Activated T-cell treated with anti-CD3 and anti-CD28 coated beads, Interleukin-2, amount 50 U/mL, for 1 hour (primary cell): ENCODE measurements at regions not wholly inside any gene's neighbourhood (a gene's known extent, or its start where the extent isn't known, plus 50 kb on each side); places are given as distances from the start of the nearest gene placed in this dataset.

Experiments
- DNase-seq: peaks from one replicate; pipeline ENCODE4 v3.0.0-alpha.2; 2020

DNA sequence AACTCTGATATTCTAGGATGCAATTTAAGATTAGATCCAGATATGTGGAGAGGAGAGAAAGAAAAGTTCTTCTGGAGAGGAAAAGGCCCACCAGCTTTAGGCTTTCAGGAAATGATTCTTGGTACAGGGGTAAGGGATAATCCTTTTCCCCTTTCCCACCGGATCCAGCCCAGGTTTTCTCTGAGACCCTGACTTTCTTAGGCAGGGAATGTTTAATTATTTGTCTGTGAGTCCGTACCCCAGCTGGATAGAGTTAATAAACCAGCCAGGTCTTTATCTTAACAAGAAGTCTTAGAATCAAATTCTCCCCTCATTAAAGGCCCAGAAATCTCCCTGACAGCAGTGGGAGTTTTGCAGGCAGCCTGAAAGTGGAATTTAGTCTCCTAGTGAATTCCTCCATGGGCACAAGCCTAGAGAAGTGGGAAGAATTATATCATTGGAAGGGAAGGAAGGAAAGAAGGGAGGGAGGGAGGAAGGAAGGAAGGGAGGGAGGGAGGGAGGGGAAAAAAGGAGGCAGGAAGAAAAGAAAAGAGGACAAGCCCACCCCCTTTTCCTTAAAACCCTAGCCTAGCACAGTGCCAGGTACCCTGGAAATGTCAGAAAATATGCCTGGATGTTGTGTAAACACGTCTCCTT is 189.0 kb downstream of the PLPP3 start:
- no peak for DNase-seq

DNA sequence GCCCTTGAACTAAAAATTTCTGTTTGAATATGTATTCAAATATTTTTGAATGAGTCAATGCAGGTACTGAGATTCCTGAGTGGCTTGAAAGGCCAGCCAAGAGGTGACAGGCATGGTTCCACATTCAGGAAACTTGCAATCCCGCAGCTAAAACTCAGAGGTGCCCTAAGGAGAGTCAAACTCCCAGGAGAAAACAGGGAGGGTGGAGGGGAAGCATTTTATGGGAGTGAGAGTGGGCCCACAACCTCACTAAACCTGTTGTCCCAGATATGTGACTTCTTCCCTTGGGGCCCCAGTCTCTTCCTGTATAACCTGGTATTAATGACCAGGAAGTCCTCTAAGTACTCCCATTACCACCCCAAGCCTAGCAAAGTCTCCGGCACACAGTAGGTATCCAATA is 189.6 kb downstream of the PLPP3 start:
- no peak for DNase-seq

DNA sequence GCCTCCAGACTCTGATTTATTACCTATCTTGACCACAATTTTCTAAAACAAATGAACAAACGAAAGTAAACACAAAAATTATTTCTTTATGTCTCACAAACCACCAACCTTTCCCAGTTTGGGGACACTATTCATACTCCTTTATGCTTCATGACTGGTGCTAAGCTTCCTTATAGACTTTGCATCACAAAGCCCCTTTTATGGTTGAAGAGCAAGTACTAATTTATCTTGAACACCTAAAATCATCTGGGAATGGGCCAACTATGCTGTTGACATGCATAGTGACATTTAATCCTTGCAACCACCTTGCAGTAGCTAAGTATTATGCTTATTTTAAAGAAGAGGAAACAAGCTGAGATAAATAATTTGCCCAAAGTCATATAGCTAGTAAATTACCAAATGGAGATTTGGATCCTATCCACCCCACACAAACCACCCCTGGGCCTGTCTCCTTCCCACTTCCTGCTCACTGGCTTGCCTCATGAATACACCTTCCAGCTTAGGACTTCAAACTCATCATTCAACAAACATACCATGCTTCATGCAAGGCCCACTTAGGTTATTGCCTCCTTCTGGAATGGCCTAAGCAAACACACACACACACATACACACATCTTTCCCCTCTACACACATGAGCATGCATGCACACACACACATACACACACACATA is 192.2 kb downstream of the PLPP3 start:
- DNase-seq = no peak

DNA sequence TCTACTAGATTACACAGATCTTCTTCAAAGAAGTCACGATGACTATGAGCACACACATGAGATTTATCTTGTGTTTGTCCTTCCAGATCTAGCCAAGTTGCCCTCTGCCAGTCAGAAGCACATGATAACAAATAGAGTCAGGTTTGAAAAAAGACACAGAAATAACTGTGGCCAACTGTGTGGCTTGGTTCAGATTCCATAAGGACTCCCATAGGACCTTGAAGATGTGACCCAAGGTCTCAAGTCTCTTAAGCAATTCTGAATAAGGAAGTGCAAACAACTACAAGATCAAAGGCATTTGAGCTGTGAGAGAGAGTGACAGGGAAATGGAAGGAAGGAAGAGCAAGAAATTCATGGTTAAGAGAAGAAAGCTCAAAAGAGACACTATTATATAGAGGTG is 194.0 kb downstream of the PLPP3 start:
- DNase-seq = no peak

DNA sequence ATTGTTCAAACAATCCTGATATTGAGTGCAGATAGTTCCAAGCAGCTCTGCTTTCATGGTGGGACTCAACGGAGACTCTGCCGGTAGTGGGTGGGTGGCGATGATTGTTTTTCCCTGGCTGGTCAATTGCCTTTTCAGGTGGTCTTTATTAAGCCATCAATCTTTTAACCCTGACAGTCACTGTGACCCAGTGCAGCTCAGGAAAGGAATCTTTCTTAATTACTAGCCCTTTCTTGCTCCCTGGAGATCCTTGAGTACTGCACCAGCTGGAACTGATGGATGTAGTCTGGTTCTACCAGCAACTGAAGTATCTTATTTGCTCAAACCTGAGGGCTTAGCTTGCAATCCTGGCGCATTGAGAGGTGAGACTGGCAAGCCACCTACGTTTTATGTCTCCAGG is 196.4 kb downstream of the PLPP3 start:
- DNase-seq = no peak

DNA sequence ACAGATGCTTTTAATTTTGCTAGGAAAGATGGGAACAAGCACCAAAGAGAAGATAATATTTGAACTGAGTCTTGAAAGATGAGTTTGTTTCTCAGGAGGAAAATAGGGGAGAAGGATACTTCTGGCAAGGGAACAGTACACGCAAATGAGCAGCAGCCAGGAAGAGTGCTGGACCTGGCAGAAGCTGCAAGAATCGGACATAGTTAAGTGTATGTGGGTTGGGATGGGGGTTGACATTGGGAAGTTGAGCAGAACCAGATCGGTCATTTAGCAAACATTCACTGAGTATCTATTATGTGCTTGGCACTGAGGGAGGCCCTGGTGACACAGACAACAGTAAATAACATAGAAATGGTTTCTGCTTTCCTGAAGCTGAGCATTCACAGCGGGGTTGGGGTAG is 198.8 kb downstream of the PLPP3 start:
- DNase-seq = no peak

DNA sequence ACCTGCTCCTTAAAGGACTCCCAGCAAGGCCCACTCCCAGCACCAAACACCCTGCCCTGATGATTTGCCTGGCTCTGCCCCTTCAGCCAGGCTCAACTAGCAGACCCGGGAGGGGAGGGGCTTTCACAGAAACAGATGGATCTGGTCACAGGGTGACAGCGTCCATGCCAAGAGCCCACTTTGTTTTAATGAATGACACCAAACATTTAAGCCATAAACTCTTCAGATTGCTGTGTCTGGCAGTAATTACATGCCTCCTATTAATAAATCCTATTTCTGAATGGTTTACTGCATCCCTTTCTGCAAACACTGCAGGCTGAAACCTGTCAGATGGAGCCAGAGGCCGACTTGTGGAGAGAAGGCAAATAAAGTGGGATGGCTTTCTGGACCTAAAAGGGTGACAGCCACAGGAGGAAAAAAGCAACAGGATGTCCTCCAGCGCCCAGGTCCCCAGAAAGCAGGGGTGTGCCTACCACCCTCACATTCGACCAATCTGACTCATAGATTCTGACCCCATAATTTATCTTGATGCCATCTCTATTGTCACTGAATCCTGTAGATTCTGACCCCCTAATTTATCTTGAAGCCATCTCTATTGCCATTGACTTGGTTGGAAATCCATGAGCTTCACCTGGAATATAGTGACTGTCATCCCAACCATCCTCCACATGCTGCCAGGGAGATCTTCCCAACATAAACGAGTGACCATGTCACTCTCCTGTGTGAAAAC is 200.9 kb downstream of the PLPP3 start:
- DNase-seq = no peak

DNA sequence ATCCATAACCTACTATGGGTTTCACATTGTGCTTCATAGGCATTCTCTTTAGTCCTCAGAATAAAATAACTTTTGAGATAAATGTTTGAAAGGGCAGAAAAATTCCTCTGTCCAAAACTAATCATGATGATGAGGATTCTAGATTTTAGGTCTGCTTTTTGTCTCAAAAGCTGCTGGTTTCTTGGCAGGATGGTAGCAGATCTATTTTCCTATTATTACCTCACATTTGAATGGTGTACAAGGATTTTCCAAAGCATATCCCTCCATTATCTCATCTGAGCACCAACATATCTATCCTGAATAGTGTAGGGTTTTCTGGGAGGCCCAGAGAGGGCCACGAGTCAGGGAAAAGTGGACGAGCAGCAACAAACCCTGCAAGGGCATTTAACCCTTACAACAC is 201.9 kb downstream of the PLPP3 start:
- DNase-seq = no peak

DNA sequence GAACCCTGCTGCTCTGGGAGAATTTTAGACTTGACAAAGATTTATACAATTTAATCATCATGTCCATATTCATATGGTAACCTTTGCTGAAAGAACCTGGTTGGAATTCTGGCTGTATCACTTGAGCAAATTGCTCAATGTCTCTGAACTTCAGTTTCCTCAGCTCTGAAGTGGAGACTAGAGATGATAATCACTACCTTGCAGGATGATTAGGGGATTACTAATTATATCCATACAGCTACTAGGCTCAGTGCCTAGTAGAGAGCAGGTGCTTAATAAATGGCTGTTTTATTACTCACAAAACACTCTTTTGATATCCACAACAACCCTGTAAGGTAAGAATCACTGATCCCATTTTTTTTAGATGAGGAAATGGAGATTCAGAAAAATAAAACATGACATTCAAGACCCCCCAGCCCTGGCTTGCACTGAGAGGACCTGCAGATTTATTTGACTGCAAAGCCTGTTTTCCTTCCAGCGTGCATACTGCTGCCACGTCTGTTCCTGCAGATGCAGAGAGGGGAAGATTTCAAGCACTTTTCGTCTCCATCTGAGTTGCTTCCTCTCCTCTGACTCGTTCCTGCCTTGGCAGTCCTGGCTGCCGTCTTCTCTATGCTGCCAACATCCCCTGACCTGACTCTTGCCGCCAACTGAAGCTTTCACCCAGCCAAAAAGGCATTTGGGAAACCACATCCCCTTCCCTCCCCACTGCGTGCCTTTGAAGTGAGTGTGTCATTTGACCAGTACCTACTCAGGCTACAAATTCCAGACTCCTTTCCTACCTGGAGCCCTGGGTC is 203.0 kb downstream of the PLPP3 start:
- no peak for DNase-seq

DNA sequence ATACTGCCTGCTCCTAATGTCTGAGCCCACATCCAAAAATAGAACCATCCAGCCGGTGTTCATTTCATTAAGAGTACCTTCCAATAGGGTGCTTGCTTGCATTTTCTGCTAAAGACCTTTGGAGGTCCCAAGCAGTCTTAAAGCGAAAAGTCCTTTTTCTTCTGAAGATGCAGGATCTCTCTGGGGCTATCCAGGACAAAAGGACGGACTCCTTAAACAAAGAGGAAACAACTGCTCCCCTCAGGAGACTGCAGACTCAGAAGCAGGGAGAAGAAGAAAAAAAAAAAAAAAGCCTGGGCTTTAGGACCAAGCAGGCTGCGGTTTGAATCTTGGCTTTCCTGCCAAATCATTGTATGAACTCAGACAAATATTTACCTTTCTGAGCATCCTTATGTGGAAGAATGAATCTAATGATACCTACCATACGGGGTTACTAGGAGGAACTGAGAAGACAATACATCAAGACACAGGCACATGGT is 204.0 kb downstream of the PLPP3 start:
- no peak for DNase-seq

DNA sequence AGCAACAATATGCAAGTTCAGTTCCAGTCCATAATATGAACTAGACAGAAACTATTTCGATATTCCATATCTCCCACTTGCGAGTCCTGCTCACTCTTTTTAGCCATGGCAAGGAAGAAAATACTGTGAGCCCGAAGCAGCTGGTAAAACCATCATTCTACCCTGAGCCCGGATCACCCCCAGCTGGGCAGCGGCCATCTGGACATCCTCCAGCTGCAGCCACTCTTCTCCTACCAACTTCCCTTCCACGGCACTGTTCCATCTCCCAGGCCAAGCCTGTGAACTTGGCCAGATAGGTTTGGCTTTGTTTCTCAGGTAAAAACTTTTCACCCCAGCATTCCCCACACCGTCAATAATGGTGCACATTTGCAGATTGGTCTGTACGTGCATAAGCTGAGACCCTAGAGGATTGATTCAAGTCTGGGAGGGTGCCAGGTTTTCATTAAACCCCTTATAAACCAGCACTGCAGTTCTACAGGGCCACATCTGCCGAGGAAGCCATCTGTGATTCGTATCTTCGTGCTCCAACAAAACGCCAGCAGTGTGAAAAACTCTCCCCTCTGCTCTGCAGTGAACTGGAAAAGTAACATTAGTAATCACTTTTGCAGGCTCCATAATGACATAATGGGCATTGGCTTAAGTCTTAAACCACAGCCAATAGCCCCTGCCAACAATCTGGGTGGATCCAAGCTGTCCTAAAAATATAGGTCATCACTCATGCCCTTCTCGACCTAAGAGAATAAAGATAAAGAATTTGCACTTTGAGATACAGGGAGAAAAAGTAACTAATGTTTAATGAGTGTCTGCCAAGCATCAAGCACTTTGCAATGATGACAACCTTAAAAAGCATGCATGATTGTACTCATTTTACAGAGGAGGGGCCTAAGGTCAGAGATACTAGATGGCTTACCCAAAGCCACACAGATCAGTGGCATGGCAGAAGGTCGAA is 205.1 kb downstream of the PLPP3 start:
- no peak for DNase-seq

DNA sequence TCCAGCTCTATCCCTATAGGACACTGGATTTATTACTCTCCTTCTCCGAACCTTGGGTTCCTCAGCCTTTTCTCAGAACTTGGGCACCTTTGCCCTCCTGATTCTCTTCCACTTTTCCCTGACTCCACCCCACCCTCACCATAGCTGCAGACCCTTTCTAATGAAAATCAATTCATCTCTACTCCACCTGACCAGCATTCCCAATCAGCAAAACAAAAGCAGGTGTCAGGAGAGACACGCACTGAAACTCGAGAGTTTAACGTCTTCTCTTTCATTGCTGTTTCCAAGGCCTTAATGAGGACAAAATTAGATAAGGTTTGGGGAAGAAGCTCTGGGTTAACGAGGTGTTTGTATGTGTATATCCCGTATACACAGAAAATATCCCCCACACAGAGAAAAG is 208.8 kb downstream of the PLPP3 start:
- no peak for DNase-seq

DNA sequence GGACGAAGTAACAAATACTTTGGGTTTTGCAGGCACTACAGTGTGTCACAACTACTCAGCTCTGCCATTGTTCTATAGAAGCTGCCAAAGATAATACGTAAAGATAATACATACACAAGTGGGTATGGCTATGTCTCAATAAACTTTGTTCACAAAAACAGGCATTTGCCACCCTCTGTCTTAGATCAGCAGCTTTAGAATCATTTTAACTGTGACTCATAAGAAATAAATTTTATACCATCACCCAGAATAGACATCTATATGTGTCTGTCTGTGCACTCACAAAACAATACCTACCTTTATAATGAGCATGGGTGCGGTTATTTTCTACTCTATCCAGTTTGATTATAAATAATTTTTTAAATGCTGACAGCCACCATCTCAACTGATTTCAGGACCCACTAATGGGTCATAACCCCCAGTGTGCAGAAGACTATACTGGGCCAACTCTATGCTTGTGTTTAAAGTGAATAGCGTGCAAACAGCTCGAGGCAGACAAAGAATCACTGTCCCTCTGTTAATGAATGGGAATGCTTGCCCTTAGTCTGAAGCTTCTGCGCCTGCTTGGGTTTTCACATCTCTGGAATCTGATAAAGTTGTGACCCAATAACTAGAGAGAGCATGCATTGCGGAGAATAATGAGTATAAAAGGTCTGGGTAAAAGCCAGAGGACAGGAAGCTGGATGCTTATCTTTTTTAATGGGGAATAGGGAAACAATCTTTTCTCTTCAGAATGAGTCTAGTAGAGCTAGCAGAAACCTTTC is 216.2 kb downstream of the PLPP3 start:
- DNase-seq = no peak

DNA sequence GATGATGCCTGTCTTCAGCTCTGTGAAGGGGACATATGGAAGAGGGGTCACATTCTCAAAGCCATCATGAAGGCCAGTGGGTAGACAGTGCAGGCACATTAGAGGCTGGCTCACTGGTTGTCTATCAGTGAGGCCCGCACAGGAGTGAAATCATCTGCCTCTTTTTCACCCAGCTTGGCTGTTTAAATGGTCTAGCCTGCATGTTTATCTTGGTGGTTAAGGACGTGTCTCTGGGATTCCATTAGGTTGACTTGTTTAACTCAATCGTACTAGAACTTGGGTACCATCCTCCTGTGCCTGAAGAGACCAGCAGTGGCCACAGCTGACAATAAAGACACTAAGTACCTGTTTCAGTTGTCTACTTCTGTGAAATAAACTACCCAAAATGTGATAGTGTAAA is 219.3 kb downstream of the PLPP3 start:
- DNase-seq = no peak

DNA sequence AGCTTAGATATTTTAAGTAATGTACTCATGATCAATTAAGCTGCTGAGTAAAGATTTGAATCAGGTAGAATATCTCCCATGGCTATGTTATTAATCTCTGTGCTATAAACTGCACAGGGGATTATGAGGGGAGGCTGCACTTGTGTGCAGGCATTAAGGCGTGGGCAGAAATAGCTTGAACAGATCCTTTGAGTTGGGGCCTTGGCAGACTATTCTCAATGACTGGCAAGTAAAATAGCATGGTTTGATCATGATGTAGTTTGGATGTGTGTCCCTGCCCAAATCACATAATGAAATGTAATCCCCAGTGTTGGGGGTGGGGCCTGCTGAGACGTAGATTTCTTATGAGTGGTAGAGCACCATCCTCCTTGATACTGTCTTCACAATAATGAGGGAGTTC is 220.3 kb downstream of the PLPP3 start:
- DNase-seq = no peak

DNA sequence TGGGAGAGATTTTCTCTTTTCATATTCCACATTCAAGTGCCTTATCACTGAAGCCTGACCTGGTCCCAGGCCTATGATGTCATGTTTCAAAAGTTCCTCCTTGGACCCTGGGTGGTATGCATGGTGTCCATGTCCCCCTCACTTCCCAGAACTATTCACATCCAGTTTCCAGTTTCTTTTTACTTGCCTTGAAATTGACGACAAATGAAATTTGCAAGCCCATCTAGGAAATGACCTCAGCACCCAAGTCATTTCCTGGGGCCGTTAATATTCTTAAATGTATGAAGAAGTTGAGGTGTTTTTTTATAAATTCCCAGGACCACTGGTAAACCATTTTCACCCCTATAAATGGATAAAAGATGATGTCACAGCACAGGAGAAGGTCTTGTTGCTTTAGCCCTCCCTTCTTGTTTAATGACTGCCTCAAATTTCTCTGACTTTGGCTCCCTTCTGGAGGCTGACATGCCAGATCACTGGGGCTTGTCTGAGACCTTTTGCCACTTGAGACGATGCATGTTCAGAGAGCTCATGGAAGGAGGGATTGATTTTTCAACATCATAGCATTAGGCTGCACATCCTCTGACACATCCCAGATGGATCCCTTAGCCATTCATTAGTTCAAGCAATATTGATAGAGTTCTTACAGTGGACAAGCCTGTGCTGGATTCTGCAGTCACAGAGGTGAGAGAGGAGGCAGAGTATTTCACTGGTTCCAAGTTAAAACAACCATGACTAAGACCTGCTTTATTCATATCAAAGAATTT is 221.3 kb downstream of the PLPP3 start:
- no peak for DNase-seq

DNA sequence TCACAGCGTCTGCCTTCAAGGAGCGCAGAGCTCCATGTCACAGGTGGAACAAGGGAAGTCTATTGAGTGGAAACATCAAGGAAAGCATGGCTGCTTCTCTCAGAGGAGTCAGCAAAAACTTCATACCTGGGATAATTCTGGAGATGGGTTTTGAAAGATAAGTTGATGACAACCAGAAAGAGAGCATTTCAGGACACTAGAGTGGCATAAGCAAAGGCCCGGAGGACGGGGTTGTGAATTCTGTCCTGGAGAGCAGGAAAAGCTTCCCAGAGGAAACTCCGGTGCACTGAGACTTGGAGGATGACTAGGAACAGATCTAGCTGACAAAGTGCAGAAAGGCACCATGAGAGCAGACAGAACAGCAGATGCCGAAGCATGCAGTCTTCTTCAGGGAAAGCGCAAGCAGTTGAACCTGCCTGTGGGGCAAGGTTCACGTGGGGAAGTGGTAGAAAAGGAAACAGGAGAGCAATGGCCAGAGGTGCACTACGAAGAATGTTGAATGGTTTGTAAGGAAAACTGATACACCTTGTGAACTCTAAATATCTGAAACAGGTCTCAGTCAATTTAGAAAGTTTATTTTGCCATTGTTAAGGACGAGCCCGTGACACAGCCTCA is 222.9 kb downstream of the PLPP3 start:
- DNase-seq = no peak

DNA sequence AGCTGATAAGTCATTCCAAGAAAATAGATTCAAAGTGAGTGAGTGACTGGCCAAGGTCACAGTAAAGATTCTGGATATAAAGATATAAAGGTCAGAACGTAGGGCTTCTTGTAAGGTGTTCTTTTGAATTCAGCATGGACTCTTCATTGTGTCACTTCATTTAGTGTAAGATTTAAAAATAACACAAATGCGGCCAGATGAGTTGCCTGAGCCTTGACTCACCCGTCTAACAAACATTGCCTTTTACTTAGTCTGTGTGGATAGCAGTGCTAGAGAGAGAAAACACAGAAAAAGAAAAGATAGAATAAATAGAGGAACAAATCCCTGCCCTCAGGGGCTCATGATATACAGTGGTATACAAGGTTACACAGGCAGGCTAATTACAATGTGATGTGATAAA is 223.4 kb downstream of the PLPP3 start:
- DNase-seq = no peak

DNA sequence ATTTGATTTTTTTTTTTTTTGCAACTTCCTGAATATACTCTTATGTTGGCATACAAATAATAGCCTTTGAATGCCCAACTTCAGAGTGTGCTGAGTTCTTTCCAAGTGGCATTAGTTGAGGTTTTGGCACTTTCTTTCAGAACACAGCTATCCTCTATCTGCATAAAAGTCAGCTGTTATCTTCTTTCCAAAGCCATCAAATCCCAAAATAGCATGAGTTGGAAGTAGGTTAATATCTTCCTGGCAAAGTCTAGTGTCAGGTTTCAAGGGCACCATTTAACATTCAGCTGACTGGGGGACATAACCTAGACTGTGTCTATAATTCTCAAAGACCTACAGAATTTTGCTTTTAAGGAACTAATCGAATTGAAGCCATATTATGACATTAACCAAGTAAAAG is 223.9 kb downstream of the PLPP3 start:
- no peak for DNase-seq

DNA sequence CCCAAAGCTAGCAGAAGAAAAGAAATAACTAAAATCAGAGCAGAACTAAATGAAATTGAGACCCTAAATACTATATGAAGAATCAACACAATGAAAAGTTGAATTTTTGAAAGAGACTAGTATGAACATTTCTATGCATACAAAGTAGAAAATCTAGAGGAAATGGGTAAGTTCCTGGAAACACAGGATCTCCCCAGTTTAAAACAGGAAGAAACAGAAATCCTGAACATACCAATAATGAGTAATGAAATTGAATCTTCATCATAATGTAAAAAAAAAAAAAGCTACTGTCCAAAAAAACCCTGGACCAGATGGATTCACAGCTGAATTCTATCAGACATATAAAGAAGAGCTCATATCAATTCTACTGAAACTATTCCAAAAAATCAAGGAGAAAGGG is 233.5 kb downstream of the PLPP3 start:
- DNase-seq = no peak
